Testis (tissue), 2 donors: ENCODE measurements at regions not wholly inside any gene's neighbourhood (a gene's known extent, or its start where the extent isn't known, plus 50 kb on each side); places are given as distances from the start of the nearest gene placed in this dataset.

Experiments
- DNase-seq: peaks from one replicate; pipeline ENCODE4 v3.0.0-alpha.2; 2019
- H3K27ac ChIP-seq, 2 donors: fragments of 200-600 bp; sonication (generic); one replicate each; pipeline ENCODE4 v1.5.1; 2019
- H3K27me3 ChIP-seq: fragments of 200-600 bp; sonication (generic); one replicate; pipeline ENCODE4 v1.5.1; 2019
- H3K36me3 ChIP-seq: fragments of 200-600 bp; sonication (generic); one replicate; pipeline ENCODE4 v1.5.1; 2017; ENCODE audit warnings: low read depth; ENCODE audit errors: missing control alignments
- H3K4me1 ChIP-seq: fragments of 200-600 bp; sonication (generic); one replicate; pipeline ENCODE4 v1.5.1; 2019
- H3K4me3 ChIP-seq, 2 donors: fragments of 200-600 bp; sonication (generic); one replicate each; pipeline ENCODE4 v1.5.1; 2017 to 2019
- H3K9me3 ChIP-seq: fragments of 200-600 bp; sonication (generic); one replicate; pipeline ENCODE4 v1.5.1; 2017
- POLR2A ChIP-seq: fragments of 450-650 bp; IDR thresholded peaks from one replicate; pipeline ENCODE4 v1.6.1; 2017; ENCODE audit warnings: antibody characterized with exemption, mild to moderate bottlenecking, moderate library complexity
- WGBS, 2 donors: methylation state at CpG; one replicate each; pipeline ENCODE4 v1.1.5; 2018; 5-methylcytosine and 5-hydroxymethylcytosine counted together
- intact Hi-C: fragments of 100-400 bp; cut with DNase I; formaldehyde crosslinking; loops from one replicate; pipeline ENCODE4 v1.15.1; 2023; ENCODE audit warnings: low total_unique reads
- TF ChIP-seq, protein P1 (sequence below), 3 experiments: fragments of 450-650 bp in 2 of 3; fragments of 200-600 bp in 1 of 3; sonication (generic) in 1 of 3; IDR thresholded peaks; one replicate each; pipeline ENCODE4 v1.5.1; 2016 to 2019; ENCODE audit warnings: antibody characterized with exemption in 3 of 3, mild to moderate bottlenecking in 2 of 3, moderate library complexity in 1 of 3

DNA sequence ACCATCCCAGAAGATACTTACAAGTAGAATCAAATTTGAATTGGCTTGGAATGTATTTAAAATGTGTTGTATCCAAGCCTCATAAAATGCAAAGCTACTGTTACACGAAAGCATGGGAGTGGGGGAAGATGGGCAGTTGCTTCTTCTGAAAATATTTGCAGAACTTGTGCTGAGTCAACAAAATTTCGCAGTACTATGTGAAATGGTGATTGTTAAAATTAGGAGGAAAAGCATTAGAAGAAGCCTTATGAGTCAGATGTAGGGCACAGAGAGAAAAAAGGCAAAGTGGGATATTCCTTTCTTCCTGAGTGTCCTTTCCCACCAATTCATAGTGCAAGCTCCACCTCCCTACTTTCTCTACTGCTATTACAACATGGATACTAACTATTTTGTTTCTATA, 332.7 kb downstream of the PRDM5 start:
- H3K9me3 ChIP-seq = no peaks in the 10 kb centered on the region
- WGBS, 2 donors = 77 to 83% methylated on average over 2 of the region's 2 CpGs
- no peaks in the 10 kb centered on the region for H3K27me3 ChIP-seq
- H3K27ac ChIP-seq = no peak overlapping the region
- no peaks in the 10 kb centered on the region for H3K36me3 ChIP-seq
- TF ChIP-seq POLR2A = no peak
- TF ChIP-seq, protein P1, sequence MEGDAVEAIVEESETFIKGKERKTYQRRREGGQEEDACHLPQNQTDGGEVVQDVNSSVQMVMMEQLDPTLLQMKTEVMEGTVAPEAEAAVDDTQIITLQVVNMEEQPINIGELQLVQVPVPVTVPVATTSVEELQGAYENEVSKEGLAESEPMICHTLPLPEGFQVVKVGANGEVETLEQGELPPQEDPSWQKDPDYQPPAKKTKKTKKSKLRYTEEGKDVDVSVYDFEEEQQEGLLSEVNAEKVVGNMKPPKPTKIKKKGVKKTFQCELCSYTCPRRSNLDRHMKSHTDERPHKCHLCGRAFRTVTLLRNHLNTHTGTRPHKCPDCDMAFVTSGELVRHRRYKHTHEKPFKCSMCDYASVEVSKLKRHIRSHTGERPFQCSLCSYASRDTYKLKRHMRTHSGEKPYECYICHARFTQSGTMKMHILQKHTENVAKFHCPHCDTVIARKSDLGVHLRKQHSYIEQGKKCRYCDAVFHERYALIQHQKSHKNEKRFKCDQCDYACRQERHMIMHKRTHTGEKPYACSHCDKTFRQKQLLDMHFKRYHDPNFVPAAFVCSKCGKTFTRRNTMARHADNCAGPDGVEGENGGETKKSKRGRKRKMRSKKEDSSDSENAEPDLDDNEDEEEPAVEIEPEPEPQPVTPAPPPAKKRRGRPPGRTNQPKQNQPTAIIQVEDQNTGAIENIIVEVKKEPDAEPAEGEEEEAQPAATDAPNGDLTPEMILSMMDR (IDR thresholded peaks at IDR 0.05) = no peak
- no peak for DNase-seq
- intact Hi-C loops = no loop called here
- no peaks in the 10 kb centered on the region for H3K4me1 ChIP-seq
- no peak overlapping the region for H3K4me3 ChIP-seq

DNA sequence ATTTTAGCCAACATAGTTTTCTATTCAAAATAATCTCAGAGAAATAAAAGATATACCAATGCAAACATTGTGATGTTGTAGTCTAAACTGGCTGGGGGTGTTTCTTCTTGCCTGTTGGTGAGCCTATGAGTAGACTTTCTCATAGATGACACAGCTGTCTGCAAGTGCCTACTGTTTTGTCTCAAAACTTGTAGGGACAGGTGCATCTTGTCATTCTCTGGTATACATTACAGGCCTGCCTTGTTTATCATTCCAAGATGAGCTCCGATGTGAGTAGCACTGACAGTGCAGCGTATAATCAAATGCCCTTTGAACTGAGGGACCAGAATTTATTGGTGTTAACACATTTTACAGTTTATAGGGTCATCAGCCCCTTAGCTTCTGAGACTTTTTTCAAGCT, 353.8 kb downstream of the PRDM5 start:
- no peaks in the 10 kb centered on the region for H3K36me3 ChIP-seq
- 37 to 38% methylated on average over 2 of the region's 2 CpGs for WGBS, 2 donors
- intact Hi-C loops = no loop called here

DNA sequence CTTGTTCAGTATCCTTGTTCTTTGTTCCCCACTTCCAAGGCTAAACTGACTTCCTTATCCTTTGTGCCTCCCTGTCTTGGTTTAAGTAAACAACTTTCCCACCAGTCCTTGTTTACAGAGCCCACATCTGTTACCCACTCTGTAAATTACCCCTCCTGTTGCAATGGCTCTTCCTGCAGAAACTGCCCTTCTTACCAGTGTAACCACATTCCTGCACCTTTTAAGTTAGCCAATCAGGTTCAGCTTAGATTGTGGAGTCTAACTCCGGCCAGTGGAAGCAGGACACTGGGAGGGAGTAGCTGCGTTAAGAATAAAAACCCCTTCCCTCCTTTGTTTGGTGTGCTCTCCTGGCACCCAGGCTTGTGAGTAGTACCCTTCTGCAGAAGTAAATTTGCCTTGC, 360.9 kb downstream of the PRDM5 start:
- Histone ChIP-seq H3K36me3 (no peaks in the 10 kb centered on the region), H3K9me3 (no peaks in the 10 kb centered on the region), H3K4me1 (no peaks in the 10 kb centered on the region), H3K27me3 (no peaks in the 10 kb centered on the region), H3K27ac (no peak overlapping the region), H3K4me3 (no peak overlapping the region)
- 78 to 82% methylated on average over 2 of the region's 2 CpGs for WGBS, 2 donors
- TF ChIP-seq POLR2A = no peak
- TF ChIP-seq, protein P1 (IDR thresholded peaks at IDR 0.05) = no peak
- no peak for DNase-seq
- intact Hi-C loops = no loop called here

More for the DNA sequence above, 353.8 kb downstream of the PRDM5 start:
- TF ChIP-seq, protein P1 (IDR thresholded peaks at IDR 0.05) = no peak
- TF ChIP-seq POLR2A = no peak
- Histone ChIP-seq H3K27me3 (no peaks in the 10 kb centered on the region), H3K9me3 (no peaks in the 10 kb centered on the region), H3K4me3 (no peak overlapping the region), H3K27ac (no peak overlapping the region), H3K4me1 (no peaks in the 10 kb centered on the region)
- no peak for DNase-seq

DNA sequence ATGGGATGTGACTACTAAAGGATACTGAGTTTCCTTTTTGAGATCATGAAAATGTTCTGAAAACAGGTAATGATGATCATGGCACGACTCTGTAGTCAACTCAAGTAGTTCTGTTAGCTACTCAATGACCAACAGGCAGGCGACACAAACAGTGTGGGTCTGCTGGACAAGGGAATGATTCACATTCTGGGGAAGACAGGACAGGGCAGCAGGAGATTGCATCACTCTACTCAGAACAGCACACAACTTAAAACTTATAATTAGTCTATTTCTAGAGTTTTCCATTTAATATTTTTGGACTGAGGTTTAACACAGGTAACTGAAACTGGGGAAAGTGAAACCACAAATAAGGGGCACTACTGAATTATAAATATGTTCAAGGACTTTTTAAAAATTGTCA, 365.2 kb downstream of the PRDM5 start:
- DNase-seq = no peak
- TF ChIP-seq POLR2A = no peak
- TF ChIP-seq, protein P1 (IDR thresholded peaks at IDR 0.05) = no peak
- intact Hi-C loops = no loop called here
- H3K4me3 ChIP-seq = no peak overlapping the region
- H3K27me3 ChIP-seq = no peaks in the 10 kb centered on the region
- no peaks in the 10 kb centered on the region for H3K9me3 ChIP-seq
- 88 to 92% methylated on average over 2 of the region's 2 CpGs for WGBS, 2 donors
- no peak overlapping the region for H3K27ac ChIP-seq
- H3K36me3 ChIP-seq = no peaks in the 10 kb centered on the region
- H3K4me1 ChIP-seq = no peaks in the 10 kb centered on the region

DNA sequence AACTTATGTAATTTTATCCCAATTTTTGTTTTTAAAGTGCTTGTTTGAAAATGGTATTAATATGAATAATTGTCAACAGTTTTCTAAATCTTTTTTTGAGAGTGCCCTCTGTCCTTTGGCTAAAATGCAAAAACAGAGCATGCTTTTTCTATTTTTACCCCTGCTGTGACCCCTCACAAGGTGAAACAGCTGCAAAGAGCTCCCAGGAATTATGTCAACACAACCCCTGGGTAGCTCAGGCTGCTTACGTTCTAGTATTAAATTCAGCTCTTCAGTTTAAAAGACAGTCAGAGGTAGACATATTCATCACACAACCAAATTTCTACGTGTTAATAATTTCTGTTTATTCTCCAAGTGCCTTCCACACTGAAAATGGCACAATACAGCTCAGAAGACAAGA, 367.5 kb downstream of the PRDM5 start:
- Histone ChIP-seq H3K27ac (no peak overlapping the region), H3K9me3 (no peaks in the 10 kb centered on the region), H3K36me3 (no peaks in the 10 kb centered on the region), H3K27me3 (no peaks in the 10 kb centered on the region), H3K4me3 (no peak overlapping the region), H3K4me1 (no peaks in the 10 kb centered on the region)
- 54 to 64% methylated on average over 2 of the region's 2 CpGs for WGBS, 2 donors
- intact Hi-C loops = no loop called here
- TF ChIP-seq, protein P1 (IDR thresholded peaks at IDR 0.05) = no peak
- no peak for TF ChIP-seq POLR2A
- DNase-seq = no peak
